ENCODE measurements at regions not wholly inside any gene's neighbourhood (a gene's known extent, or its start where the extent isn't known, plus 50 kb on each side); places are given as distances from the start of the nearest gene placed in this dataset.

- TF ChIP-seq RAD21 (IDR thresholded peaks at IDR 0.05; ENCODE audit: low read depth): no peak
- TF ChIP-seq, protein P1, sequence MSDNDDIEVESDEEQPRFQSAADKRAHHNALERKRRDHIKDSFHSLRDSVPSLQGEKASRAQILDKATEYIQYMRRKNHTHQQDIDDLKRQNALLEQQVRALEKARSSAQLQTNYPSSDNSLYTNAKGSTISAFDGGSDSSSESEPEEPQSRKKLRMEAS (IDR thresholded peaks at IDR 0.05): no peak
- no peak for TF ChIP-seq EP300 (IDR thresholded peaks at IDR 0.05; ENCODE audit: borderline replicate concordance)
- TF ChIP-seq TEAD4 (IDR thresholded peaks at IDR 0.05): no peak
- TF ChIP-seq YY1 (IDR thresholded peaks at IDR 0.05; ENCODE audit: low read depth): no peak
- TF ChIP-seq CEBPB (IDR thresholded peaks at IDR 0.05): no peak
- TF ChIP-seq TCF12 (IDR thresholded peaks at IDR 0.05; ENCODE audit: low read depth): no peak
- no peak for TF ChIP-seq NFIC (IDR thresholded peaks at IDR 0.05)
- no peak for TF ChIP-seq ZBTB7A (IDR thresholded peaks at IDR 0.05; ENCODE audit: low read depth)
- no peak for TF ChIP-seq CREB1 (IDR thresholded peaks at IDR 0.05; ENCODE audit: low read depth)
Observed at GRCh38 chr17:52388941-52389340, 230.4 kb upstream of the CA10 start.

All from Ishikawa (cell line).